Activated T-cell treated with anti-CD3 and anti-CD28 coated beads, Interleukin-2, amount 50 U/mL, for 4 hours (primary cell): ENCODE measurements at regions not wholly inside any gene's neighbourhood (a gene's known extent, or its start where the extent isn't known, plus 50 kb on each side); places are given as distances from the start of the nearest gene placed in this dataset.
"Not testable (repeated sequence)": the region's sequence is repeated elsewhere in the genome, so short reads cannot be mapped to it uniquely, and the experiment has no call there.

Experiments used
- ATAC-seq, 2 donors: fragments of 200-7000 bp; cut with Tn5 transposase; one replicate each; pipeline ENCODE4 v1.10.0; 2021
- DNase-seq: peaks from one replicate; pipeline ENCODE4 v3.0.0-alpha.2; 2020
- H3K27me3 Mint-ChIP-seq: one replicate; pipeline ENCODE4 v1.8.0; 2021; ENCODE audit warnings: low read depth, mixed read lengths
- H3K36me3 Mint-ChIP-seq: one replicate; pipeline ENCODE4 v1.8.0; 2022; ENCODE audit warnings: mixed read lengths; ENCODE audit not compliant: insufficient read depth
- H3K4me1 Mint-ChIP-seq: one replicate; pipeline ENCODE4 v1.8.0; 2021; ENCODE audit warnings: low read depth, mixed read lengths
- H3K4me3 Mint-ChIP-seq: one replicate; pipeline ENCODE4 v1.8.0; 2021; ENCODE audit warnings: mild to moderate bottlenecking, moderate library complexity, mixed read lengths
- H3K9me3 Mint-ChIP-seq: one replicate; pipeline ENCODE4 v1.8.0; 2021; ENCODE audit warnings: mixed read lengths

- Mint-ChIP-seq H3K4me3 (no peak overlapping the region), H3K27me3 (no peaks in the 10 kb centered on the region), H3K36me3 (no peaks in the 10 kb centered on the region), H3K4me1 (no peaks in the 10 kb centered on the region), H3K9me3 (peaks cover 15% of the 10 kb centered on the region)
- ATAC-seq: no peak
- no peak for DNase-seq
Observed at GRCh38 chr13:58955546-58956385, 1208.0 kb downstream of the DIAPH3 start.

DNA sequence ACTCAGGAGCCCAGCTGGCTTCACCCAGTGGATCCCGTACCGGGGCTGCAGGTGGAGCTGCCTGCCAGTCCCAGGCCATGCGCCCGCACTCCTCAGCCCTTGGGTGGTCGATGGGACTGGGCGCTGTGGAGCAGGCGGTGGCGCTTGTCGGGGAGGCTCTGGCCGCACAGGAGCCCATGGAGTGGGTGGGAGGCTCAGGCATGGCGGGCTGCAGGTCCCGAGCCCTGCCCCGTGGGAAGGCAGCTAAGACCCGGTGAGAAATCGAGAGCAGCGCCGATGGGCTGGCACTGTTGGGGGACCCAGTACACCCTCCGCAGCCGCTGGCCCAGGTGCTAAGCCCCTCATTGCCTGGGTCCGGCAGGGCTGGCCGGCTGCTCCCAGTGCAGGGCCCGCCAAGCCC is 1205.6 kb downstream of the DIAPH3 start:
- H3K9me3 Mint-ChIP-seq, H3K4me1 Mint-ChIP-seq, DNase-seq, ATAC-seq, H3K4me3 Mint-ChIP-seq, H3K36me3 Mint-ChIP-seq, H3K27me3 Mint-ChIP-seq: not testable (repeated sequence)

- Mint-ChIP-seq H3K4me1 (no peaks in the 10 kb centered on the region), H3K9me3 (peaks cover 2% of the 10 kb centered on the region), H3K27me3 (no peaks in the 10 kb centered on the region), H3K4me3 (no peak overlapping the region), H3K36me3 (no peaks in the 10 kb centered on the region)
- no peak for DNase-seq
- ATAC-seq: no peak
Observed at GRCh38 chr13:58960888-58961287, 1202.8 kb downstream of the DIAPH3 start.

DNA sequence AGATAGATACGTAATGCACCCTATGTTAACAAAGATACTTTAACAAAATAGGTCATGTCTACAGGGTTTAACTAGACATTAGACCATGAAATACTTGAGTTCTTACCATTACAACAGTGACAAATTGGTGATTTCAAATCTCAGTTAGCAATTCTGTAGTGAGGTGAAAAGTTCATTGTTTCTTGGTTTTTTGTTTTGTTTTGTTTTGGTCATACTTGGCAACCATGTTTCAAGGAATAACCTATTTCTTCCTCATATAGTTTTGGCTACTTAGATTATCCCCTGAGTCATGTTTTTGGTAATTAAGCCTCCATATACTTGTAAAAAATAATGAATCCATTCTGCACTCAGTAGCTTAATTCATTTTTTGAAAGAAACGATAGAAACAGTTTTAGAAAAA is 1200.4 kb downstream of the DIAPH3 start:
- no peaks in the 10 kb centered on the region for H3K27me3 Mint-ChIP-seq
- H3K9me3 Mint-ChIP-seq: peaks cover 2% of the 10 kb centered on the region
- no peak overlapping the region for H3K4me3 Mint-ChIP-seq
- no peaks in the 10 kb centered on the region for H3K4me1 Mint-ChIP-seq
- DNase-seq (no peak), ATAC-seq (no peak)
- H3K36me3 Mint-ChIP-seq: no peaks in the 10 kb centered on the region

DNA sequence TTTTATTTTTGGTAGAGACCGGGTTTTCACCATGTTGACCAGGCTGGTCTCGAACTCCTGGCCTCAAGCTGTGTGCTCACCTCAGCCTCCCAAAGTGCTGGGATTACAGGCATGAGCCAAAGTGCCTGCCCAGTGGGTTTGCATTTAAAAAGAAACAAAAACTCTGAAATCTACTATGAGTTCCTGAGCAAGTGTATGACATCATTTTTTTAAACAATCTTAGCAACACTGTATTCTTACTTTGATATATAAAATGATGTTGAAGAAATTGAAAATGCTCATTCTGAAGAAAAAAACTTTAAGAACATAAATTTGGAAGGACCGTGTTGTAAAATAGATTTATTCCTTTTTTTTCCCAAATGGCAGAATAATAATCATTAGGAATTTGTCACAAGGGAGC is 1199.7 kb downstream of the DIAPH3 start:
- ATAC-seq: no peak
- H3K27me3 Mint-ChIP-seq: no peaks in the 10 kb centered on the region
- H3K9me3 Mint-ChIP-seq: peaks cover 5% of the 10 kb centered on the region
- H3K36me3 Mint-ChIP-seq: no peaks in the 10 kb centered on the region
- H3K4me1 Mint-ChIP-seq: no peaks in the 10 kb centered on the region
- no peak overlapping the region for H3K4me3 Mint-ChIP-seq
- no peak for DNase-seq

DNA sequence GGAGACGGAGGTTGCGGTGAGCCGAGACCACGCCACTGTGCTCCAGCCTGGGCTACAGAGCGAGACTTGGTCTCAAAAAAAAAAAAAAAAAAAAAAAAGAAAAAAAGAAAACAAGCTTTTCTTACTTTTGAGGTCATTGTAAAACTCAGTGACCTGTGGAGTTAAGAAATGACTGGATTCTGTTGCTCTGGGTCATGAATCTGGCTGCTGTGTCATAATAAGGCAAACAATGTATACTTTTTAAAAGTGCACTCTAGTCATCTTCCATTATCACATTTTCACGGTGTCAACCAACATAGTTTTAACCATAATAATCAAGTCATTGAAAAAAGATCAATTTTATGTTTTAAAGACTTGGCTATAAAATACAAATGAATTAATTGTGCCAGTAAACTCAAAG is 1186.6 kb downstream of the DIAPH3 start:
- no peak overlapping the region for H3K4me3 Mint-ChIP-seq
- no peaks in the 10 kb centered on the region for H3K36me3 Mint-ChIP-seq
- ATAC-seq: no peak
- no peak for DNase-seq
- no peaks in the 10 kb centered on the region for H3K4me1 Mint-ChIP-seq
- no peaks in the 10 kb centered on the region for H3K9me3 Mint-ChIP-seq
- no peaks in the 10 kb centered on the region for H3K27me3 Mint-ChIP-seq

DNA sequence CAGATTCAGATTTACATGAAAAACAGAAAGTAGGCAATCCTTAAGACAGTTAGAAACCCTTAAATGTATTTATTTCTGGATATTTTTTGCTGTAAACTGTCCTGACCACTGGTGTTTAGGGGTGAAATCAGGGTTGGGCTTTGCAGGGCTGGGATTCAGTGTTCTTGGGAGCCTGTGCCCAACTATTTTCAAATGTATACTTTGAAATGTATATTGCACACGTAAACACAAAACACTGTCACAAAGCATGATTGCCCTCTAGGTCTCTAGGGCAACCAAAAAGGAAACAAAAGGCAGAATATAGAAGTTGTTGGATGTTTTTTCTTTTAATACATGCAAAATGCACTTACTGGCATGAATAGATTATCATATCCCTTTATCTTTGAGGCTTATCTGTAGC is 1185.4 kb downstream of the DIAPH3 start:
- no peak for DNase-seq
- ATAC-seq: no peak
- no peaks in the 10 kb centered on the region for H3K4me1 Mint-ChIP-seq

GRCh38 chr13:58979851-58980250 is 1183.9 kb downstream of the DIAPH3 start:
- H3K9me3 Mint-ChIP-seq: peaks cover 6% of the 10 kb centered on the region
- no peaks in the 10 kb centered on the region for H3K4me1 Mint-ChIP-seq
- H3K4me3 Mint-ChIP-seq: no peak overlapping the region
- ATAC-seq (no peak), DNase-seq (no peak)
- no peaks in the 10 kb centered on the region for H3K36me3 Mint-ChIP-seq
- H3K27me3 Mint-ChIP-seq: no peaks in the 10 kb centered on the region

More for the DNA sequence above, 1185.4 kb downstream of the DIAPH3 start:
- H3K4me3 Mint-ChIP-seq: no peak overlapping the region
- H3K9me3 Mint-ChIP-seq: peaks cover 3% of the 10 kb centered on the region
- no peaks in the 10 kb centered on the region for H3K36me3 Mint-ChIP-seq
- no peaks in the 10 kb centered on the region for H3K27me3 Mint-ChIP-seq

- Mint-ChIP-seq H3K9me3 (peaks cover 10% of the 10 kb centered on the region), H3K4me3 (no peak overlapping the region), H3K27me3 (no peaks in the 10 kb centered on the region), H3K36me3 (no peaks in the 10 kb centered on the region), H3K4me1 (no peaks in the 10 kb centered on the region)
- ATAC-seq: no peak
- DNase-seq: no peak
Observed at GRCh38 chr13:58985845-58986244, 1177.9 kb downstream of the DIAPH3 start.

DNA sequence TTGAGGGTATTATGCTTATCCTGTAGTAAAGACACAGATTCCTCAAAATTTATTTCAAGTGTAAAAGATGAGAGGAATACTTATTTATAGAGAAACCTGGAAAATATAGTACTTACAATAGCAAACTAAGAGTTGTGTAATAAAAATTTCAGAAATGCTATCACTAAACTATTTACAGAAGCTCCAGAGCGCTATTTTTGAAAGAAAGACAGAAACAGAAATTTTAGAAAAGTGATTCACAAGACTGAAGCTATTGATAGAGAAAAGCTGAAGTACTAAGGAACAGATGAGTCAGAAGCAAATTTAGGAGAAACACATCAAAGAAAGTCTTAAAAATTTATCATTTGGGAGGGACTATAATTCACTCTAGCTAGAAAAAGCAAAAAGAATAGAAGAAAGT is 1174.2 kb downstream of the DIAPH3 start:
- H3K4me1 Mint-ChIP-seq: no peaks in the 10 kb centered on the region
- H3K4me3 Mint-ChIP-seq: no peak overlapping the region
- DNase-seq (no peak), ATAC-seq (no peak)
- H3K9me3 Mint-ChIP-seq: peaks cover 3% of the 10 kb centered on the region
- H3K27me3 Mint-ChIP-seq: no peaks in the 10 kb centered on the region
- H3K36me3 Mint-ChIP-seq: no peaks in the 10 kb centered on the region

- Mint-ChIP-seq H3K36me3 (no peaks in the 10 kb centered on the region), H3K4me1 (no peaks in the 10 kb centered on the region), H3K9me3 (peaks cover 3% of the 10 kb centered on the region)
Observed at GRCh38 chr13:58991826-58992477, 1171.8 kb downstream of the DIAPH3 start.

DNA sequence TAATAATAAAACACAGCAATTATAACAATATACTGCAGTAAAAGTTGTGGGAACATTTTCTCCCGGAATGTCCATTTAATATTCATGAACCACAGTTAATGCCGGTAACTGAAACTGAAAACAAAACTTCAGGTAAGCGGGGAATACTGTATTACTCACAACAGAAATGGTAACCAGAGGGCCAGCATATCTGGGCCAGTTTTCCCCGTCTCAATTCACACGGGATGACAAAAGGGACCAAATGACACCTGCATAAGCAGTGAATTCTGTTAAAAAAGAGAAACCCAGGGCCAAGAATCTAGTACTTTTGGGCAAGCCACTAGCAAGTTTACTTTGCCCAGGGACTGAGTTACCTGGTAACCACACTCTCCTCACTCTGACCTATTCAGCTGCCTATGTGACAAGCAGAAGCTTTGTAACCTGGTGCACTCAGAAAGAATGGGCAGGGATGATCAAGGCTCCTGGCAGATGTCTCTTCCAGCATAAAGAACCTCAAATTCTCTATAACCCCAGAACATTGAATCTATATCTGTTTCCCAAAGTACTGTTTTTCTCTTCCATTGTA is 1171.2 kb downstream of the DIAPH3 start:
- DNase-seq (no peak), ATAC-seq (no peak)
- no peak overlapping the region for H3K4me3 Mint-ChIP-seq
- H3K27me3 Mint-ChIP-seq: no peaks in the 10 kb centered on the region
- no peaks in the 10 kb centered on the region for H3K36me3 Mint-ChIP-seq
- no peaks in the 10 kb centered on the region for H3K4me1 Mint-ChIP-seq
- peaks cover 3% of the 10 kb centered on the region for H3K9me3 Mint-ChIP-seq

More at GRCh38 chr13:58991826-58992477, 1171.8 kb downstream of the DIAPH3 start:
- no peak for DNase-seq
- Mint-ChIP-seq H3K27me3 (no peaks in the 10 kb centered on the region), H3K4me3 (no peak overlapping the region)
- ATAC-seq: no peak

GRCh38 chr13:58994077-58994476 is 1169.7 kb downstream of the DIAPH3 start:
- no peak for DNase-seq
- no peaks in the 10 kb centered on the region for H3K4me1 Mint-ChIP-seq
- no peaks in the 10 kb centered on the region for H3K36me3 Mint-ChIP-seq
- no peak overlapping the region for H3K4me3 Mint-ChIP-seq
- H3K27me3 Mint-ChIP-seq: no peaks in the 10 kb centered on the region
- no peak for ATAC-seq
- H3K9me3 Mint-ChIP-seq: no peaks in the 10 kb centered on the region

DNA sequence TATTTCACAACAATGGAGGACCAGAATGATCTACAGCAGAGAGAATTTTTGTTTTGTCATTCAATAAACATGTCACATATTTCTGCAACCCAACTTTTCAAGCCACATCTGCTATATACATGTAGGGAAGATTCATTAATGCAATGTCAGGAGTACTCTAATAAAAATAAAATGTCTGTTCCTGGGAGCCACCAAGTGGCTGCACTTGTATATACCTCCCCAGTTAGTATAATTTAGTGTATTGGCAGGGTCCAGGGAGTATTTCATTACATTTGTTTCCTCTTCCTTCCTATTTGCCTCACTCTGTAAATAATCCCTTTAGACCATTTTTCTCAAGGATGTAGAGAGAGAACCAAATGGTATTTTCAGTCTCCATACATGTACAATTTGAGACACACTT is 1169.0 kb downstream of the DIAPH3 start:
- no peaks in the 10 kb centered on the region for H3K36me3 Mint-ChIP-seq
- no peaks in the 10 kb centered on the region for H3K4me1 Mint-ChIP-seq
- no peaks in the 10 kb centered on the region for H3K27me3 Mint-ChIP-seq
- no peaks in the 10 kb centered on the region for H3K9me3 Mint-ChIP-seq
- ATAC-seq (no peak), DNase-seq (no peak)
- no peak overlapping the region for H3K4me3 Mint-ChIP-seq

DNA sequence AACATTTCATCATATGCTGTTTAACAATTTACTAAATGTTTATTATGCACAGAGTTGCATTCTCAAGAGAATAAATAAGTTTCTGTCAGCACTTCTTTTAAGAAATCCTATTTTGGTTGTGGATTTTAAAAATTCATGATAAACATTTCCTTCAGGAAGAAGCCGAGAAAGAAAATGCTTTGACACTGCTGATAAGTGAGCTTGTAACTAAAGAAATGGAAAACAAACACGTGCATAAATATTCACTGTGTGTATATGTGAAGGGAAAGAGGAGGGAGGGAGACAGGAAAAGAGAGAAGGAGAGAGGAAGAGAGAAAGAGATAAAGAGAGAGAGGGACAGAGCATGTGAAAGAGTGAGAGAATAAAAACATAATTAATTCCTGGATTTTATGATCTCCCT is 1165.0 kb downstream of the DIAPH3 start:
- no peak for DNase-seq
- no peak for ATAC-seq
- no peak overlapping the region for H3K4me3 Mint-ChIP-seq
- no peaks in the 10 kb centered on the region for H3K27me3 Mint-ChIP-seq
- no peaks in the 10 kb centered on the region for H3K9me3 Mint-ChIP-seq
- no peaks in the 10 kb centered on the region for H3K4me1 Mint-ChIP-seq
- no peaks in the 10 kb centered on the region for H3K36me3 Mint-ChIP-seq
